Central memory CD8-positive, alpha-beta T cell (primary cell): ENCODE measurements at regions not wholly inside any gene's neighbourhood (a gene's known extent, or its start where the extent isn't known, plus 50 kb on each side); places are given as distances from the start of the nearest gene placed in this dataset.
"Not testable (repeated sequence)": the region's sequence is repeated elsewhere in the genome, so short reads cannot be mapped to it uniquely, and the experiment has no call there.

Experiments
- ATAC-seq: fragments of 150-1000 bp; cut with Tn5 transposase; replicated peaks from 2 replicates; pipeline ENCODE4 v1.10.0; 2022; ENCODE audit warnings: mild to moderate bottlenecking, moderate FRiP score, moderate number of reproducible peaks; ENCODE audit not compliant: poor library complexity, severe bottlenecking; ENCODE audit errors: extremely low read depth
- DNase-seq, 2 donors: peaks; one replicate each; pipeline ENCODE4 v3.0.0; 2021; ENCODE audit warnings: low spot score in 2 of 2
- H3K27ac Mint-ChIP-seq: one replicate; pipeline ENCODE4 v1.8.0; 2022; ENCODE audit warnings: low read depth, mild to moderate bottlenecking, moderate library complexity, mixed read lengths
- H3K27me3 Mint-ChIP-seq: one replicate; pipeline ENCODE4 v1.8.0; 2022; ENCODE audit warnings: mixed read lengths
- H3K36me3 Mint-ChIP-seq: one replicate; pipeline ENCODE4 v1.8.0; 2022; ENCODE audit warnings: mild to moderate bottlenecking, moderate library complexity, mixed read lengths; ENCODE audit not compliant: insufficient read depth
- H3K4me1 Mint-ChIP-seq: one replicate; pipeline ENCODE4 v1.8.0; 2022; ENCODE audit warnings: mixed read lengths
- H3K4me3 Mint-ChIP-seq: one replicate; pipeline ENCODE4 v1.8.0; 2022; ENCODE audit warnings: mild to moderate bottlenecking, moderate library complexity, mixed read lengths
- H3K9me3 Mint-ChIP-seq: one replicate; pipeline ENCODE4 v1.8.0; 2022; ENCODE audit warnings: mixed read lengths

DNA sequence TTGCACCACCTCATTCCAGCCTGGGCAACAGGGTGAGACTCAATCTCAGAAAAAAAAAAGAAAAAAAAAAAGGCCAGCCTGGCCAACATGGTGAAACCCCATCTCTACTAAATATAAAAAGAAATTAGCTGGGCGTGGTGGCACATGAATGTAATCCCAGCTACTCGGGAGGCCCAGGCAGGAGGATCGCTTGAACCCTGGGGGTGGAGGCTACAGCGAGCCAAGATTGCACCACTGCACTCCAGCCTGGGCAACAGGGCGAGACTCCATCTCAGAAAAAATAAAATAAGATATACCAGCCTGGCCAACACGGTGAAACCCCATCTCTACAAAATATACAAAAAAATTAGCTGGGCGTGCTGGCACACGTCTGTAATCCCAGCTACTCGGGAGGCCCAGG lies 1602.3 kb downstream of the RPIA start:
- ATAC-seq, H3K27ac Mint-ChIP-seq, H3K4me1 Mint-ChIP-seq, H3K27me3 Mint-ChIP-seq, H3K36me3 Mint-ChIP-seq, H3K4me3 Mint-ChIP-seq, H3K9me3 Mint-ChIP-seq, DNase-seq: not testable (repeated sequence)

DNA sequence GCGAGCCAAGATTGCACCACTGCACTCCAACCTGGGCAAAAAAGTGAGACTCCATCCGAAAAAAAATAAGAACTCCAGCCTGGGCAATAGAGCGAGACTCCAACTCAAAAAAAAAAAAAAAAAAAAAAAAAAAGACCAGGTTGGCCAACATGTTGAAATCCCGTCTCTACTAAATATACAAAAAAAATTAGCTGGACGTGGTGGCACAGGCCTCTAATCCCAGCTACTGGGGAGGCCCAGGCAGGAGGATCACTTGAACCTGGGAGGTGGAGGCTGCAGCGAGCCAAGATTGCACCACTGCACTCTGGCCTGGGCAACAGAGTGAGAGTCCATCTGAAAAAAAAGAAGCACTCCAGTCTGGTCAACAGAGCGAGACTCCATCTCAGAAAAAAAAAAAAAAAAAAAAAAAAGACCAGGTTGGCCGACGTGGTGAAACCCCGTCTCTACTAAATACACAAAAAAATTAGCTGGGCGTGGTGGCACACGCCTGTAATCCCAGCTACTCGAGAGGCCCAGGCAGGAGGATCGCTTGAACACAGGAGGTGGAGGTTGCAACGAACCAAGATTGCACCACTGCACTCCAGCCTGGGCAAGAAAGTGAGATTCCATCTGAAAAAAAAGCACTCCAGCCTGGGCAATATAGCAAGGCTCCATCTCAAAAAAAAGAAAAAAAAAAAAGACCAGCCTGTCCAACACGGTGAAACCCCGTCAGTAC lies 1603.7 kb downstream of the RPIA start:
- not testable (repeated sequence) for H3K4me3 Mint-ChIP-seq, H3K36me3 Mint-ChIP-seq, H3K9me3 Mint-ChIP-seq, H3K27ac Mint-ChIP-seq, H3K4me1 Mint-ChIP-seq, ATAC-seq, H3K27me3 Mint-ChIP-seq, DNase-seq

DNA sequence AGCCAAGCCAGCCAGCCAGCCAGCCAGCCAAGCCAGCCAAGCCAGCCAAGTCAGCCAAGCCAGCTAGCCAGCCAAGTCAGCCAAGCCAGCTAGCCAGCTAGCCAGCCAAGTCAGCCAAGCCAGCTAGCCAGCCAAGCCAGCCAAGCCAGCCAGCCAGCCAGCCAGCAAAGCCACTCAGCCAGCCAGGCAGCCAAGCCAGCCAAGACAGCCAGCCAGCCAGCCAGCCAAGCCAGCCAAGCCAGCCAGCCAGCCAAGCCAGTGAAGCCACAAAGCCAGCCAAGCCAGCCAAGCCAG lies 1605.0 kb downstream of the RPIA start:
- not testable (repeated sequence) for H3K36me3 Mint-ChIP-seq, DNase-seq, H3K4me1 Mint-ChIP-seq, H3K27me3 Mint-ChIP-seq, ATAC-seq, H3K4me3 Mint-ChIP-seq, H3K27ac Mint-ChIP-seq
- H3K9me3 Mint-ChIP-seq: peaks cover 11% of the 10 kb centered on the region

DNA sequence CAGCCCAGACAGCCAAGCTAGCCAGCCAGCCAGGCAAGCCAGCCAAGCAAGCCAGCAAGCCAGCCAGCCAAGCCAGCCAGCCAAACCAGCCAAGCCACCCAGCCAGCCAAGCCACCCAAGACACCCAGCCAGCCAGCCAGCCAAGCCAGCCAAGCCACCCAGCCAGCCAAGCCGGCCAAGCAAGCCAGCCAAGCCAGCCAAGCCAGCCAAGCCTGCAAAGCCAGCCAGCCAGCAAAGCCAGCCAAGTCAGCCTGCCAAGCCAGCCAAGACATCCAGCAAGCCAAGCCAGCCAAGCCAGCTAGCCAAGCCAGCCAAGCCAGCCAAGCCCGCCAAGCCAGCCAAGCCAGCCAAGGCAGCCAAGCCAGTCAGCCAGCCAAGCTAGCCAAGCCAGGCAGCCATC lies 1606.2 kb downstream of the RPIA start:
- H3K27ac Mint-ChIP-seq, ATAC-seq, H3K4me1 Mint-ChIP-seq, H3K27me3 Mint-ChIP-seq, H3K36me3 Mint-ChIP-seq, H3K4me3 Mint-ChIP-seq, DNase-seq: not testable (repeated sequence)
- peaks cover 11% of the 10 kb centered on the region for H3K9me3 Mint-ChIP-seq

DNA sequence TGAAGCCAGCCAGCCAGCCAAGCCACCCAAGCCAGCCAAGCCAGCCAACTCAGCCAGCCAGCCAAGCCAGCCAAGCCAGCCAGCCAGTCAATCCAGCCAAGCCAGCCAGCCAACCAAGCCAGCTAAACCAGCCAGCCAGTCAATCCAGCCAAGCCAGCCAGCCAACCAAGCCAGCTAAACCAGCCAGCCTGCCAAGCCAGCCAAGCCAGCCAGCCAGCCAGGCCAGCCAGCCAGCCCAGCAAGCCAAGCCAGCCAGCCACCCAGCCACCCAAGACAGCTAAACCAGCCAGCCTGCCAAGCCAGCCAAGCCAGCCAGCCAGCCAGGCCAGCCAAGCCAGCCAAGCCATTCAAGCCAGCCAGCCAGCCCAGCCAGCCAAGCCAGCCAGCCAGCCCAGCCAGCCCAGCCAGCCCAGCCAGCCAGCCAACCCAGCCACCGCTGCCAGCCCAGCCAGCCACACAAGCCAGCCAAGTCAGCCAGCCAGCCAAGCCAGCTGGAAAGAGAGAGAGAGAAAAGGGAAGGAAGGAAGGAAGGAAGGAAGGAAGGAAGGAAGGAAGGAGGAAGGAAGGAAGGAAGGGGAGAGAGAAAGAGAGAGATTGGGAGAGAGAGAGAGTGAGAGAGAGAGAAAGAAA lies 1606.8 kb downstream of the RPIA start:
- ATAC-seq, H3K4me3 Mint-ChIP-seq, H3K4me1 Mint-ChIP-seq, H3K27ac Mint-ChIP-seq, DNase-seq, H3K36me3 Mint-ChIP-seq, H3K27me3 Mint-ChIP-seq: not testable (repeated sequence)
- H3K9me3 Mint-ChIP-seq: peaks cover 11% of the 10 kb centered on the region

DNA sequence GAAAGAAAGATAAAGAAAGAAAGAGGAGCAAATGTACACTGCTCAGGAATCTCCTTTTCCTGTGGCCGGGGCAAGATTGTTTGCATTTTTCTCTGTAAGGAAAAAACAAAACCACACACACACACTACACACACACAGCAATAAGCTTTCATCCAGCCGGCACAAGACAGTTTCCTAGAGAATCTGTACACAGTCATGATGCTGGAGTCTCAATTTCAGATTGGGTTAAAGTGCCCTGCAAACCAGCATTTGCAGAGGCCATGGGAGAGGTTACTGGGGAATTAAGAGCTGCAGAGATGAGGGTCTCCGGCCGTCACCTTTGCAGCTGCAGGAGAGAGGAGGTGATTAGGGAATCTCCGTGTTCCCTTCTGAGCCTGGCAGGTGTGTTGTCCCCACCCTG lies 1607.5 kb downstream of the RPIA start:
- H3K36me3 Mint-ChIP-seq, H3K4me1 Mint-ChIP-seq, ATAC-seq, H3K27ac Mint-ChIP-seq, H3K4me3 Mint-ChIP-seq, DNase-seq, H3K27me3 Mint-ChIP-seq: not testable (repeated sequence)
- H3K9me3 Mint-ChIP-seq: peaks cover 11% of the 10 kb centered on the region

DNA sequence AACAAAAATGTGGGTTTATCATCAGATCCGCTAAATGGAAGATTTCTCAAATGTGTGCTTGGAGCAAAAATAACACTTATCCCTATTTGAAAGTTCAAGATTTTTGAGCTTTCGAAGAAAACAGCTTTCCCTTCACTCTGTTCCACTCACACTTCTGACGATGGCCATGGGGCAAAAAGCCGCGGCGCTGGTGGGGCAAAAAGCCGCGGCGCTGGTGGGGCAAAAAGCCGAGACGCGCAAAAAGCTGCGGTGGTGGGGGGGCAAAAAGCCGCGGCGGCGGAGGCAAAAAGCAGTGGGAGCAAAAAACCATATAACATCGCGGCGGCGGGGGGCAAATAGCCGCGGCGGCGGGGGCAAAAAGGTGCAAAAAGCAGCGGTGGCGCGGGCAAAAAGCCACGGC lies 1631.5 kb downstream of the RPIA start:
- DNase-seq, H3K27ac Mint-ChIP-seq, H3K4me1 Mint-ChIP-seq, H3K9me3 Mint-ChIP-seq, H3K27me3 Mint-ChIP-seq, ATAC-seq: not testable (repeated sequence)
- Mint-ChIP-seq H3K36me3 (peaks cover 10% of the 10 kb centered on the region), H3K4me3 (peak overlapping the region; percentile 73)

DNA sequence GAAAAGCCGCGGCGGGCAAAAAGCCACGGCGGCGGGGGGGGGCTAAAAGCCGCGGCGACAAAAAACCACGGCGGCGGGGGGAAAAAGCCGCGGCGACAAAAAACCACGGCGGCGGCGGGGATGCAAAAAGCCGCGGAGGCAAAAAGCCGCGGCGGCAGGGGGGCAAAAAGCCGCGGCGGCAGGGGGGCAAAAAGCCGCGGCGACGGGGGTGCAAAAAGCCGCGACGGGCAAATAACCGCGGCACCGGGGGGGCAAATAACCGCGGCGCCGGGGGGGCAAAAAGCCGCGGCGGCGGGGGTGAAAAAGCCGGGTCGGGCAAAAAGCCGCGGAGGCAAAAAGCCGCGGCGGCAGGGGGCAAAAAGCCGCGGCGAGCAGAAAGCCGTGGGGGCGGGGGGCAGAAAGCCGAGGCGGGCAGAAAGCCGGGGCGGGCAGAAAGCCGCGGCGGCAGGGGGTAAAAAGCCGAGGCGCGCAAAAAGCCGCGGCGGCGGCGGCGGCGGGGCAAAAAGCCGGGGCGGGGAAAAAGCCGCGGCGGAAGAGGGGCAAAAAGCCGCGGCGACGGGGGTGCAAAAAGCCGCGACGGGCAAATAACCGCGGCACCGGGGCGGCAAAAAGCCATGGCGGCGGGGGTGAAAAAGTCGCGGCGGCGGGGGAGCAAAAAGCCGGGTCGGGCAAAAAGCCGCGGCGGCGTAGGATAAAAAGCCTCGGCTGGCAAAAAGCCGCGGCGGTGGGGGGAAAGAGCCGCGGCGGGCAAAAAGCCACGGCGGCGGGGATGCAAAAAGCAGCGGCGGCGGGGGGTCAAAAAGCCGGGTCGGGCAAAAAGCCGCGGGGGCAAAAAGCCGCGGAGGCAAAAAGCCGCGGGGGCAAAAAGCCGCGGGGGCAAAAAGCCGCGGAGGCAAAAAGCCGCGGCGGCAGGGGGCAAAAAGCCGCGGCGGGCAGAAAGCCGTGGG lies 1632.4 kb downstream of the RPIA start:
- DNase-seq, H3K27ac Mint-ChIP-seq, H3K27me3 Mint-ChIP-seq, H3K9me3 Mint-ChIP-seq, H3K4me1 Mint-ChIP-seq, ATAC-seq: not testable (repeated sequence)
- Mint-ChIP-seq H3K4me3 (peak overlapping the region; percentile 59), H3K36me3 (peaks cover 10% of the 10 kb centered on the region)

DNA sequence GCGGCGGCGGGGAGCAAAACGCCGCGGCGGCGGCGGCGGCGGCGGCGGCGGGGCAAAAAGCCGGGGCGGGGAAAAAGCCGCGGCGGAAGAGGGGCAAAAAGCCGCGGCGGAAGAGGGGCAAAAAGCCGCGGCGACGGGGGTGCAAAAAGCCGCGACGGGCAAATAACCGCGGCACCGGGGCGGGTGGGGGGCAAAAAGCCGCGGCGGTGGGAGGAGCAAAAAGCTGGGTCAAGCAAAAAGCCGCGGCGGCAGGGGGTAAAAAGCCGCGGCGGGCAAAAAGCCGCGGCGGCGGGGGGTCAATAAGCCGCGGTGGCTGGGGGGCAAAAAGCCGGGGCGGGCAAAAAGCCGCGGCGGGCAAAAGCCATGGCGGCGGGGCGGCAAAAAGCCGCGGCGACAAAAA lies 1633.2 kb downstream of the RPIA start:
- not testable (repeated sequence) for ATAC-seq, H3K27ac Mint-ChIP-seq

DNA sequence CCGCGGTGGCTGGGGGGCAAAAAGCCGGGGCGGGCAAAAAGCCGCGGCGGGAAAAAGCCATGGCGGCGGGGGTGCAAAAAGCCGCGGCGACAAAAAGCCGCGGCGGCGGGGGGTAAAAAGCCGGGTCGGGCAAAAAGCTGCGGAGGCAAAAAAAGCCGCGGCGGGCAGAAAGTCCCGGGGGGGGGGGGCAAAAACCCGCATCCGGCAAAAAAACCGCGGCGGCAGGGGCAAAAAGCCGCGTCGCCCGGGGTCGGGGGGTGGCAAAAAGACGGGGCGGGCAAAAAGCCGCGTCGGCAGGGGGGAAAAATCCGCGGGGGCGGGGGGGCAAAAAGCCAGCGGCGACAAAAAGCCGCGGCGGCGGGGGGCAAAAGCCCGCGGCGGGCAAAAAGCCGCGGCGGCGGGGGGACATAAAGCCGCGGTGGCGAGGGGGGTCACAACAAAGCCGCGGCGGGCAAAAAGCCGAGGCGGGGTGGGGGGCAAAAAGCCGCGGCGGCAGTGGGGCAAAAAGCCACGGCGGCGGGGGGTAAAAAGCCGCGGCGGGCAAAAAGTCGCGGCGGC lies 1634.4 kb downstream of the RPIA start:
- not testable (repeated sequence) for H3K4me1 Mint-ChIP-seq, ATAC-seq, H3K4me3 Mint-ChIP-seq, DNase-seq, H3K9me3 Mint-ChIP-seq, H3K27ac Mint-ChIP-seq, H3K36me3 Mint-ChIP-seq
- peaks cover 19% of the 10 kb centered on the region for H3K27me3 Mint-ChIP-seq

More for the DNA sequence above, 1633.2 kb downstream of the RPIA start:
- H3K9me3 Mint-ChIP-seq, DNase-seq, H3K4me3 Mint-ChIP-seq, H3K4me1 Mint-ChIP-seq: not testable (repeated sequence)
- Mint-ChIP-seq H3K27me3 (peaks cover 13% of the 10 kb centered on the region), H3K36me3 (peaks cover 10% of the 10 kb centered on the region)

DNA sequence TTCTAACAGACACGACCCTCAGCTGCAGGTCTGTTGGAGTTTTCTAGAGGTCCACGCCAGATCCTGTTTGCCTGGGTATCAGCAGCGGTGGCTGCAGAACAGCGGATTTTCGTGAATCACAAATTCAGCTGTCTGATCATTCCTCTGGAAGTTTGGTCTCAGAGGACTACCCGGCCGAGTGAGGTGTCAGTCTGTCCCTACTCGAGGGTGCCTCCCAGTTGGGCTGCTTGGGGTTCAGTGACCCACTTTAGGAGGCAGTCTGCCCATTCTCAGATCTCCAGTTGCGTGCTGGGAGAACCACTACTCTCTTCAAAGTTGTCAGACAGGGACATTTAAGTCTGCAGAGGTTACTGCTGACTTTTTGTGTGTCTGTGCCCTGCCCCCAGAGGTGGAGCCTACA lies 1664.1 kb downstream of the RPIA start:
- not testable (repeated sequence) for ATAC-seq, H3K4me3 Mint-ChIP-seq, H3K9me3 Mint-ChIP-seq, H3K27ac Mint-ChIP-seq, DNase-seq, H3K4me1 Mint-ChIP-seq, H3K27me3 Mint-ChIP-seq, H3K36me3 Mint-ChIP-seq

DNA sequence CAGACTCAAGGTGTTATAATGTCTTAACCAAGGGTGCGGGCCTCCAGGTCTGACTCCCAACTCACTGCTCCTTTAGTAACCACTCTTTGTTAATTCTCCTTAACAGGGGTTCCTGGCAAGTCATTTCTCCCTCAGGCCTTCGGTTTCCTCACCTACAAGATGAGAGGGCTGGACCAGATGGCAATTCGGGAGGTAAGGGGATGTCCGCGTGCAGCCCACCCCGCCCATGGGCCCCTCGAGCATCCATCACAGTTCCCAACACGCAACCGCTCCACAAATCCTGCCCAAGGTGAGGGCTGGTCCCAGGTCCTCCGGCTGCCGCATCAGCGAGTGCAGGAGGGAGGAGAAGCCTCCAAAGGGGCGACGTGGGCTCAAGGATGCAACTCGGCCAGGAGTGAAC lies 1667.9 kb downstream of the RPIA start:
- not testable (repeated sequence) for H3K9me3 Mint-ChIP-seq, H3K27ac Mint-ChIP-seq, H3K4me3 Mint-ChIP-seq, DNase-seq, ATAC-seq, H3K27me3 Mint-ChIP-seq, H3K36me3 Mint-ChIP-seq, H3K4me1 Mint-ChIP-seq
